ENCODE measurements at regions not wholly inside any gene's neighbourhood (a gene's known extent, or its start where the extent isn't known, plus 50 kb on each side); places are given as distances from the start of the nearest gene placed in this dataset.

- DNase-seq (ENCODE audit: low read depth) = no peak
- no peak for TF ChIP-seq CTCF (IDR thresholded peaks at IDR 0.05; ENCODE audit: low read depth, low read length, missing control alignments)
- no peak overlapping the region for H3K4me3 ChIP-seq (ENCODE audit: low read depth, low read length)
These were observed 440.6 kb upstream of the HS3ST1 start for GRCh38 chr4:11869191-11869870.

- no peak for DNase-seq (ENCODE audit: low read depth)
- H3K4me3 ChIP-seq (ENCODE audit: low read depth, low read length) = no peak overlapping the region
- no peak for TF ChIP-seq CTCF (IDR thresholded peaks at IDR 0.05; ENCODE audit: low read depth, low read length, missing control alignments)
These were observed 437.7 kb upstream of the HS3ST1 start for GRCh38 chr4:11866391-11866790.

GRCh38 chr4:11860996-11861395, 432.3 kb upstream of the HS3ST1 start:
- H3K4me3 ChIP-seq (ENCODE audit: low read depth, low read length) = no peak overlapping the region
- DNase-seq (ENCODE audit: low read depth) = no peak
- no peak for TF ChIP-seq CTCF (IDR thresholded peaks at IDR 0.05; ENCODE audit: low read depth, low read length, missing control alignments)

- no peak overlapping the region for H3K4me3 ChIP-seq (ENCODE audit: low read depth, low read length)
- DNase-seq (ENCODE audit: low read depth) = no peak
- TF ChIP-seq CTCF (IDR thresholded peaks at IDR 0.05; ENCODE audit: low read depth, low read length, missing control alignments) = no peak
These were observed 429.2 kb upstream of the HS3ST1 start for GRCh38 chr4:11857881-11858280.

GRCh38 chr4:11847167-11847566, 418.5 kb upstream of the HS3ST1 start:
- TF ChIP-seq CTCF (IDR thresholded peaks at IDR 0.05; ENCODE audit: low read depth, low read length, missing control alignments) = no peak
- no peak for DNase-seq (ENCODE audit: low read depth)
- no peak overlapping the region for H3K4me3 ChIP-seq (ENCODE audit: low read depth, low read length)

- DNase-seq (ENCODE audit: low read depth) = no peak
- no peak overlapping the region for H3K4me3 ChIP-seq (ENCODE audit: low read depth, low read length)
- TF ChIP-seq CTCF (IDR thresholded peaks at IDR 0.05; ENCODE audit: low read depth, low read length, missing control alignments) = no peak
These were observed 415.2 kb upstream of the HS3ST1 start for GRCh38 chr4:11843927-11844326.

- TF ChIP-seq CTCF (IDR thresholded peaks at IDR 0.05; ENCODE audit: low read depth, low read length, missing control alignments) = no peak
- H3K4me3 ChIP-seq (ENCODE audit: low read depth, low read length) = no peak overlapping the region
- DNase-seq (ENCODE audit: low read depth) = no peak
These were observed 414.6 kb upstream of the HS3ST1 start for GRCh38 chr4:11843340-11843739.

Data from GM12864 (cell line).